ENCODE measurements at regions not wholly inside any gene's neighbourhood (a gene's known extent, or its start where the extent isn't known, plus 50 kb on each side); places are given as distances from the start of the nearest gene placed in this dataset.

- in situ Hi-C loops (cut with HindIII; ENCODE audit: low sequenced_read_pairs), result no loop called here
- no peak for TF ChIP-seq CTCF (IDR thresholded peaks at IDR 0.05; ENCODE audit: low read depth, low read length, missing control alignments)
- DNase-seq (ENCODE audit: low read depth), result no peak
- H3K4me3 ChIP-seq (ENCODE audit: low read depth, low read length), result no peak overlapping the region
Measured at GRCh38 chr5:97918057-97918456, 735.0 kb upstream of the RIOK2 start.

- in situ Hi-C loops (cut with HindIII; ENCODE audit: low sequenced_read_pairs), result no loop called here
- no peak overlapping the region for H3K4me3 ChIP-seq (ENCODE audit: low read depth, low read length)
- no peak for DNase-seq (ENCODE audit: low read depth)
- TF ChIP-seq CTCF (IDR thresholded peaks at IDR 0.05; ENCODE audit: low read depth, low read length, missing control alignments), result no peak
Measured at GRCh38 chr5:97918620-97919019, 735.6 kb upstream of the RIOK2 start.

- no peak for DNase-seq (ENCODE audit: low read depth)
- in situ Hi-C loops (cut with HindIII; ENCODE audit: low sequenced_read_pairs), result no loop called here
- no peak for TF ChIP-seq CTCF (IDR thresholded peaks at IDR 0.05; ENCODE audit: low read depth, low read length, missing control alignments)
- no peak overlapping the region for H3K4me3 ChIP-seq (ENCODE audit: low read depth, low read length)
Measured at GRCh38 chr5:97919719-97920118, 736.7 kb upstream of the RIOK2 start.

GRCh38 chr5:97922776-97923175 lies 739.7 kb upstream of the RIOK2 start:
- H3K4me3 ChIP-seq (ENCODE audit: low read depth, low read length), result no peak overlapping the region
- no peak for TF ChIP-seq CTCF (IDR thresholded peaks at IDR 0.05; ENCODE audit: low read depth, low read length, missing control alignments)
- DNase-seq (ENCODE audit: low read depth), result no peak
- in situ Hi-C loops (cut with HindIII; ENCODE audit: low sequenced_read_pairs), result no loop called here

- TF ChIP-seq CTCF (IDR thresholded peaks at IDR 0.05; ENCODE audit: low read depth, low read length, missing control alignments), result no peak
- no peak for DNase-seq (ENCODE audit: low read depth)
- H3K4me3 ChIP-seq (ENCODE audit: low read depth, low read length), result no peak overlapping the region
- in situ Hi-C loops (cut with HindIII; ENCODE audit: low sequenced_read_pairs), result no loop called here
Measured at GRCh38 chr5:97923496-97923895, 740.4 kb upstream of the RIOK2 start.

- no peak for DNase-seq (ENCODE audit: low read depth)
- no peak for TF ChIP-seq CTCF (IDR thresholded peaks at IDR 0.05; ENCODE audit: low read depth, low read length, missing control alignments)
- H3K4me3 ChIP-seq (ENCODE audit: low read depth, low read length), result no peak overlapping the region
- in situ Hi-C loops (cut with HindIII; ENCODE audit: low sequenced_read_pairs), result no loop called here
Measured at GRCh38 chr5:97923997-97924396, 741.0 kb upstream of the RIOK2 start.

- DNase-seq (ENCODE audit: low read depth), result no peak
- no peak overlapping the region for H3K4me3 ChIP-seq (ENCODE audit: low read depth, low read length)
- in situ Hi-C loops (cut with HindIII; ENCODE audit: low sequenced_read_pairs), result no loop called here
- no peak for TF ChIP-seq CTCF (IDR thresholded peaks at IDR 0.05; ENCODE audit: low read depth, low read length, missing control alignments)
Measured at GRCh38 chr5:97929383-97929782, 746.3 kb upstream of the RIOK2 start.

Data from astrocyte of the cerebellum (primary cell).